CD14-positive monocyte (primary cell): ENCODE measurements at regions not wholly inside any gene's neighbourhood (a gene's known extent, or its start where the extent isn't known, plus 50 kb on each side); places are given as distances from the start of the nearest gene placed in this dataset.
"Not testable (repeated sequence)": the region's sequence is repeated elsewhere in the genome, so short reads cannot be mapped to it uniquely, and the experiment has no call there.

ENCODE experiments used
- DNase-seq, 3 donors: peaks; one replicate each; pipeline ENCODE4 v3.0.0-alpha.2; 2011 to 2022
- H2AFZ ChIP-seq: 2 replicates; pipeline ENCODE4 v1.6.0; 2012; ENCODE audit warnings: mild to moderate bottlenecking, low read depth, low read length, inconsistent platforms; ENCODE audit not compliant: insufficient read depth, poor library complexity, severe bottlenecking
- H3K27ac ChIP-seq, 2 donors: 1 replicate in 1 of 2; 2 replicates in 1 of 2; pipeline ENCODE4 v1.5.1; 2012 to 2013; ENCODE audit warnings: low read length in 2 of 2, control low read depth in 1 of 2, inconsistent platforms in 1 of 2, low read depth in 1 of 2, mild to moderate bottlenecking in 1 of 2
- H3K27me3 ChIP-seq, 2 donors: one replicate each; pipeline versions ENCODE4 v1.6.0 to v1.6.1; 2011 to 2013; ENCODE audit warnings: low read length in 2 of 2; ENCODE audit not compliant: control insufficient read depth in 2 of 2, insufficient read depth in 2 of 2
- H3K36me3 ChIP-seq, 2 donors: replicated peaks in 1 of 2; 1 replicate in 1 of 2; 2 replicates in 1 of 2; pipeline versions ENCODE4 v1.5.1 to v1.6.1; 2012 to 2013; ENCODE audit warnings: low read length in 2 of 2, control low read depth in 1 of 2, inconsistent platforms in 1 of 2, mild to moderate bottlenecking in 1 of 2; ENCODE audit not compliant: insufficient read depth in 2 of 2, control insufficient read depth in 1 of 2
- H3K4me1 ChIP-seq, 2 donors: 1 replicate in 1 of 2; 2 replicates in 1 of 2; pipeline versions ENCODE4 v1.5.1 to v1.6.1; 2012 to 2013; ENCODE audit warnings: low read length in 2 of 2, control low read depth in 1 of 2, inconsistent platforms in 1 of 2, mild to moderate bottlenecking in 1 of 2, moderate library complexity in 1 of 2; ENCODE audit not compliant: insufficient read depth in 2 of 2, control insufficient read depth in 1 of 2
- H3K4me2 ChIP-seq: replicated peaks from 2 replicates; pipeline ENCODE3; 2012; ENCODE audit warnings: low read length, moderate library complexity, mild to moderate bottlenecking; ENCODE audit not compliant: poor library complexity, severe bottlenecking; ENCODE audit errors: extremely low read depth
- H3K4me3 ChIP-seq, 3 experiments: fragments of 200-600 bp in 1 of 3; sonication (generic) in 1 of 3; replicated peaks in 1 of 3; 1 replicate in 2 of 3; 2 replicates in 1 of 3; pipeline ENCODE4 v1.5.1; 2011 to 2013; ENCODE audit warnings: low read length in 3 of 3, mild to moderate bottlenecking in 3 of 3, control low read depth in 2 of 3, low read depth in 2 of 3, inconsistent platforms in 1 of 3, moderate library complexity in 1 of 3
- H3K79me2 ChIP-seq: 2 replicates; pipeline ENCODE4 v1.6.0; 2012; ENCODE audit warnings: mild to moderate bottlenecking, control low read depth, inconsistent platforms, low read length, moderate library complexity; ENCODE audit not compliant: insufficient read depth
- H3K9ac ChIP-seq: 2 replicates; pipeline ENCODE4 v1.6.0; 2017; ENCODE audit warnings: low read length, mild to moderate bottlenecking; ENCODE audit not compliant: insufficient read depth, poor library complexity, severe bottlenecking
- H3K9me3 ChIP-seq, 2 donors: replicated peaks in 1 of 2; 1 replicate in 1 of 2; 2 replicates in 1 of 2; pipeline versions ENCODE4 v1.5.1 to v1.6.1; 2012 to 2013; ENCODE audit warnings: low read length in 2 of 2, control low read depth in 1 of 2; ENCODE audit not compliant: control insufficient read depth in 1 of 2, insufficient read depth in 1 of 2
- H4K20me1 ChIP-seq: 2 replicates; pipeline ENCODE4 v1.6.0; 2012; ENCODE audit warnings: mild to moderate bottlenecking, low read length, control low read depth, moderate library complexity; ENCODE audit not compliant: insufficient read depth
- H3K27ac Mint-ChIP-seq, 7 donors: one replicate each; pipeline ENCODE4 v1.8.0; 2020; ENCODE audit warnings: mild to moderate bottlenecking in 7 of 7, mixed read lengths in 7 of 7, moderate library complexity in 6 of 7, inconsistent platforms in 2 of 7
- H3K27me3 Mint-ChIP-seq, 3 donors: one replicate each; pipeline ENCODE4 v1.8.0; 2021 to 2022; ENCODE audit warnings: low read depth in 3 of 3, mild to moderate bottlenecking in 3 of 3, mixed read lengths in 3 of 3, moderate library complexity in 3 of 3, inconsistent platforms in 1 of 3
- H3K36me3 Mint-ChIP-seq, 2 donors: one replicate each; pipeline ENCODE4 v1.8.0; 2020; ENCODE audit warnings: mixed read lengths in 2 of 2, inconsistent platforms in 1 of 2, mild to moderate bottlenecking in 1 of 2
- H3K4me1 Mint-ChIP-seq: one replicate; pipeline ENCODE4 v1.8.0; 2020; ENCODE audit warnings: mild to moderate bottlenecking, mixed read lengths
- H3K4me3 Mint-ChIP-seq, 2 donors: one replicate each; pipeline ENCODE4 v1.8.0; 2020; ENCODE audit warnings: mild to moderate bottlenecking in 2 of 2, mixed read lengths in 2 of 2, moderate library complexity in 1 of 2
- H3K9me3 Mint-ChIP-seq, 7 donors: one replicate each; pipeline ENCODE4 v1.8.0; 2020 to 2022; ENCODE audit warnings: mixed read lengths in 7 of 7, mild to moderate bottlenecking in 6 of 7, moderate library complexity in 6 of 7, inconsistent platforms in 2 of 7
- CTCF ChIP-seq: fragments of 200-600 bp; IDR thresholded peaks from one replicate; pipeline ENCODE4 v1.8.0; 2022; ENCODE audit warnings: antibody characterized with exemption, mild to moderate bottlenecking
- WGBS: methylation state at CpG from one replicate; pipeline ENCODE4 v1.1.5; 2013; ENCODE audit warnings: missing lambda C conversion rate; ENCODE audit not compliant: insufficient coverage; 5-methylcytosine and 5-hydroxymethylcytosine counted together
- intact Hi-C, 2 donors: fragments of 100-400 bp; cut with micrococcal nuclease; formaldehyde crosslinking; loops; one replicate each; pipeline versions ENCODE4 v1.15.0 to v1.15.1; 2023

GRCh38 chr12:89870413-89871184 lies 162.0 kb upstream of the ATP2B1 start:
- WGBS: 60% methylated on average over 1 of the region's 6 CpGs
- Histone ChIP-seq H4K20me1 (no peaks in the 10 kb centered on the region), H3K36me3 (no peaks in the 10 kb centered on the region), H3K27me3 (no peaks in the 10 kb centered on the region), H2AFZ (no peak overlapping the region), H3K4me3 (no peak overlapping the region), H3K9ac (no peak overlapping the region), H3K27ac (no peak overlapping the region), H3K4me1 (peaks cover 0 to 9% of the 10 kb centered on the region in 2 donors), H3K79me2 (no peaks in the 10 kb centered on the region), H3K9me3 (peaks cover 5 to 14% of the 10 kb centered on the region in 2 donors), H3K4me2 (no peak overlapping the region)
- Mint-ChIP-seq H3K27ac (no peak overlapping the region), H3K4me3 (no peak overlapping the region), H3K4me1 (peaks cover 7% of the 10 kb centered on the region), H3K27me3 (no peaks in the 10 kb centered on the region), H3K9me3 (peaks cover 5 to 16% (median 12%) of the 10 kb centered on the region in 7 donors), H3K36me3 (peaks cover 0 to 3% of the 10 kb centered on the region in 2 donors)
- TF ChIP-seq CTCF: no peak
- no peak for DNase-seq
- intact Hi-C loops: no loop called here

GRCh38 chr12:89867611-89868010 lies 159.0 kb upstream of the ATP2B1 start:
- H3K4me1 ChIP-seq: peaks cover 27 to 29% of the 10 kb centered on the region in 2 donors
- not testable (repeated sequence) for H3K27me3 ChIP-seq, H3K27ac ChIP-seq, H3K4me2 ChIP-seq, H2AFZ ChIP-seq, H3K79me2 ChIP-seq, H3K9ac ChIP-seq, H3K27ac Mint-ChIP-seq, H3K36me3 ChIP-seq, H3K36me3 Mint-ChIP-seq, H3K27me3 Mint-ChIP-seq, DNase-seq, H3K4me3 ChIP-seq, H3K4me3 Mint-ChIP-seq, H4K20me1 ChIP-seq
- Mint-ChIP-seq H3K9me3 (peaks cover 5 to 16% (median 11%) of the 10 kb centered on the region in 7 donors), H3K4me1 (peaks cover 25% of the 10 kb centered on the region)
- peaks cover 5 to 14% of the 10 kb centered on the region in 2 donors for H3K9me3 ChIP-seq
- WGBS: no CpG with 5 or more reads among the region's 23 CpGs
- intact Hi-C loops: loop anchor here (10.0 kb wide), 2 partner anchors 47 to 133 kb away; no protein-coding TSS in a partner anchor
